MV-4-11 (cell line): ENCODE measurements at regions not wholly inside any gene's neighbourhood (a gene's known extent, or its start where the extent isn't known, plus 50 kb on each side); places are given as distances from the start of the nearest gene placed in this dataset.
"Not testable (repeated sequence)": the region's sequence is repeated elsewhere in the genome, so short reads cannot be mapped to it uniquely, and the experiment has no call there.

Experiments used
- DNase-seq: peaks from one replicate; lab custom pipeline; 2025; lab: John Stamatoyannopoulos, UW

GRCh38 chr9:124125651-124125977 lies 114.0 kb downstream of the LHX2 start:
- DNase-seq = no peak

- peak; percentile 55 for DNase-seq
These were observed 115.4 kb downstream of the LHX2 start for GRCh38 chr9:124126648-124127646.

GRCh38 chr9:124128568-124129166 lies 117.1 kb downstream of the LHX2 start:
- DNase-seq = no peak

GRCh38 chr9:124130277-124131075 lies 118.9 kb downstream of the LHX2 start:
- no peak for DNase-seq

GRCh38 chr9:124131518-124131917 lies 120.0 kb downstream of the LHX2 start:
- not testable (repeated sequence) for DNase-seq

GRCh38 chr9:124132671-124133147 lies 121.1 kb downstream of the LHX2 start:
- DNase-seq = no peak

GRCh38 chr9:124133727-124134126 lies 122.2 kb downstream of the LHX2 start:
- peak; percentile 61 for DNase-seq

- DNase-seq = no peak
These were observed 123.0 kb downstream of the LHX2 start for GRCh38 chr9:124134526-124134925.

GRCh38 chr9:124135813-124136365 lies 121.9 kb upstream of the NEK6 start:
- DNase-seq = no peak

GRCh38 chr9:124137009-124137943 lies 120.5 kb upstream of the NEK6 start:
- DNase-seq = no peak

- no peak for DNase-seq
These were observed 119.8 kb upstream of the NEK6 start for GRCh38 chr9:124137944-124138335.

GRCh38 chr9:124139001-124139400 lies 118.7 kb upstream of the NEK6 start:
- DNase-seq = peak; percentile 34

- no peak for DNase-seq
These were observed 116.7 kb upstream of the NEK6 start for GRCh38 chr9:124140941-124141568.

GRCh38 chr9:124144561-124145123 lies 113.1 kb upstream of the NEK6 start:
- DNase-seq = not testable (repeated sequence)

GRCh38 chr9:124146031-124146561 lies 111.7 kb upstream of the NEK6 start:
- DNase-seq = peak; percentile 39

- no peak for DNase-seq
These were observed 107.8 kb upstream of the NEK6 start for GRCh38 chr9:124149992-124150391.

GRCh38 chr9:124163760-124164255 lies 93.9 kb upstream of the NEK6 start:
- no peak for DNase-seq

GRCh38 chr9:124164811-124165210 lies 92.9 kb upstream of the NEK6 start:
- DNase-seq = no peak

GRCh38 chr9:124174433-124174832 lies 83.3 kb upstream of the NEK6 start:
- peak; percentile 66 for DNase-seq

GRCh38 chr9:124177522-124177921 lies 80.2 kb upstream of the NEK6 start:
- not testable (repeated sequence) for DNase-seq
